Keratinocyte (primary cell): ENCODE measurements at regions not wholly inside any gene's neighbourhood (a gene's known extent, or its start where the extent isn't known, plus 50 kb on each side); places are given as distances from the start of the nearest gene placed in this dataset.

Experiments used
- DNase-seq: peaks from one replicate; pipeline ENCODE4 v3.0.0-alpha.2; 2011; ENCODE audit warnings: low read depth, missing footprints, low spot score
- FAIRE-seq: peaks from 2 replicates; lab custom pipeline; 2011; peaks lifted over from hg19 to GRCh38; lab: Jason Lieb, UNC
- H2AFZ ChIP-seq: 2 replicates; pipeline ENCODE4 v1.6.0; 2012; ENCODE audit warnings: low read length, control low read depth, inconsistent platforms; ENCODE audit not compliant: control insufficient read depth
- H3K27ac ChIP-seq: 2 replicates; pipeline ENCODE4 v1.5.1; 2011; ENCODE audit warnings: low read length; ENCODE audit not compliant: control insufficient read depth, insufficient read depth
- H3K27me3 ChIP-seq: 3 replicates; pipeline ENCODE4 v1.6.0; 2011; ENCODE audit warnings: low read length; ENCODE audit not compliant: control insufficient read depth, insufficient read depth; ENCODE audit errors: extremely low read depth
- H3K36me3 ChIP-seq, 2 experiments: 2 replicates in 1 of 2; 3 replicates in 1 of 2; pipeline ENCODE4 v1.5.1; 2011; ENCODE audit warnings: low read length in 2 of 2, mild to moderate bottlenecking in 1 of 2; ENCODE audit not compliant: control insufficient read depth in 2 of 2, insufficient read depth in 2 of 2; ENCODE audit errors: extremely low read depth in 1 of 2
- H3K4me1 ChIP-seq: 3 replicates; pipeline ENCODE4 v1.5.1; 2011; ENCODE audit warnings: low read length; ENCODE audit not compliant: control insufficient read depth, insufficient read depth; ENCODE audit errors: extremely low read depth
- H3K4me2 ChIP-seq: 3 replicates; pipeline ENCODE4 v1.6.0; 2011; ENCODE audit warnings: low read depth, low read length; ENCODE audit not compliant: control insufficient read depth, insufficient read depth; ENCODE audit errors: extremely low read depth
- H3K4me3 ChIP-seq, 3 experiments: fragments of 200-600 bp in 1 of 3; sonication (generic) in 1 of 3; 2 replicates in 2 of 3; 3 replicates in 1 of 3; pipeline ENCODE4 v1.5.1; 2011 to 2016; ENCODE audit warnings: low read length in 3 of 3, mild to moderate bottlenecking in 3 of 3, control low read depth in 2 of 3, inconsistent platforms in 1 of 3, low read depth in 1 of 3, mixed read lengths in 1 of 3, mixed run types in 1 of 3, moderate library complexity in 1 of 3; ENCODE audit not compliant: control insufficient read depth in 2 of 3, insufficient read depth in 2 of 3; ENCODE audit errors: extremely low read depth in 1 of 3
- H3K79me2 ChIP-seq: 2 replicates; pipeline ENCODE4 v1.6.0; 2012; ENCODE audit warnings: low read length; ENCODE audit not compliant: control insufficient read depth, insufficient read depth
- H3K9ac ChIP-seq: 3 replicates; pipeline ENCODE4 v1.6.0; 2011; ENCODE audit warnings: low read length; ENCODE audit not compliant: control insufficient read depth, insufficient read depth; ENCODE audit errors: extremely low read depth
- H3K9me1 ChIP-seq: 3 replicates; pipeline ENCODE4 v1.6.0; 2011; ENCODE audit warnings: low read length; ENCODE audit not compliant: control insufficient read depth, insufficient read depth; ENCODE audit errors: extremely low read depth
- H3K9me3 ChIP-seq: 2 replicates; pipeline ENCODE4 v1.5.1; 2012; ENCODE audit warnings: low read depth, low read length; ENCODE audit not compliant: control insufficient read depth
- H4K20me1 ChIP-seq: 3 replicates; pipeline ENCODE4 v1.6.0; 2011; ENCODE audit warnings: low read length; ENCODE audit not compliant: control insufficient read depth, insufficient read depth; ENCODE audit errors: extremely low read depth
- EZH2 ChIP-seq: IDR thresholded peaks from one replicate; pipeline ENCODE4 v1.6.1; 2012; ENCODE audit warnings: inconsistent platforms, mild to moderate bottlenecking, low read length, moderate library complexity
- dilution Hi-C: fragments of 300-500 bp; cut with MboI; formaldehyde crosslinking; loops from one replicate; pipeline ENCODE4 v1.7.0; 2020; ENCODE audit warnings: low sequenced_read_pairs; ENCODE audit not compliant: extremely low pct_ligation_motif_present
- TF ChIP-seq, protein P1 (sequence below), 3 experiments: IDR thresholded peaks in 1 of 3; conservative IDR thresholded peaks in 1 of 3; optimal IDR thresholded peaks in 1 of 3; 2 replicates in 2 of 3; 3 replicates in 1 of 3; pipeline versions ENCODE3 to v1.5.1; 2011; ENCODE audit warnings: low read length in 3 of 3, mild to moderate bottlenecking in 3 of 3, moderate library complexity in 2 of 3, control low read depth in 1 of 3, inconsistent platforms in 1 of 3; ENCODE audit not compliant: insufficient read depth in 2 of 3; ENCODE audit errors: extremely low read depth in 1 of 3

DNA sequence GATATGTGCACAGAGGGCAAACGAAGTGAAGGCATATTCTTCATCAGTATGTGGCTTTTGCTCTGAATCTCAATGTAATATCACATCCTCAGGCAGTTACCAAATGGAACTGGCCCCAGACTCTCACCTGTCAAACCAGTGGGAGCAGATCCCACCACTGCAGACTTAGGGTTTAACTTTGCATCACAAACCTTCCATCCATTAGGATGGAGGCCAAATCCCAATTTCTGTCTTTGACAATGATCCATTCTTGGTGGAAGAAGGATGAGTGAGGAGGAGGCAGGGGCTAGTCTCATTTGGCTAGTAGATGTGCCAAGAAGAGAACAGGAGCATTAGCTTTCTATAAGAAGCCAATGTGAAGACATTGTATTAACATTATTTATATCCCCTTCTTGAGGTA is 413.5 kb upstream of the SPRY2 start:
- Histone ChIP-seq H3K9ac (no peak overlapping the region), H3K27me3 (no peaks in the 10 kb centered on the region), H4K20me1 (no peaks in the 10 kb centered on the region), H3K4me3 (no peak overlapping the region), H3K27ac (no peak overlapping the region), H2AFZ (no peak overlapping the region), H3K36me3 (no peaks in the 10 kb centered on the region), H3K4me1 (no peaks in the 10 kb centered on the region), H3K9me3 (no peaks in the 10 kb centered on the region), H3K4me2 (no peak overlapping the region), H3K79me2 (no peaks in the 10 kb centered on the region), H3K9me1 (no peaks in the 10 kb centered on the region)
- TF ChIP-seq, protein P1, sequence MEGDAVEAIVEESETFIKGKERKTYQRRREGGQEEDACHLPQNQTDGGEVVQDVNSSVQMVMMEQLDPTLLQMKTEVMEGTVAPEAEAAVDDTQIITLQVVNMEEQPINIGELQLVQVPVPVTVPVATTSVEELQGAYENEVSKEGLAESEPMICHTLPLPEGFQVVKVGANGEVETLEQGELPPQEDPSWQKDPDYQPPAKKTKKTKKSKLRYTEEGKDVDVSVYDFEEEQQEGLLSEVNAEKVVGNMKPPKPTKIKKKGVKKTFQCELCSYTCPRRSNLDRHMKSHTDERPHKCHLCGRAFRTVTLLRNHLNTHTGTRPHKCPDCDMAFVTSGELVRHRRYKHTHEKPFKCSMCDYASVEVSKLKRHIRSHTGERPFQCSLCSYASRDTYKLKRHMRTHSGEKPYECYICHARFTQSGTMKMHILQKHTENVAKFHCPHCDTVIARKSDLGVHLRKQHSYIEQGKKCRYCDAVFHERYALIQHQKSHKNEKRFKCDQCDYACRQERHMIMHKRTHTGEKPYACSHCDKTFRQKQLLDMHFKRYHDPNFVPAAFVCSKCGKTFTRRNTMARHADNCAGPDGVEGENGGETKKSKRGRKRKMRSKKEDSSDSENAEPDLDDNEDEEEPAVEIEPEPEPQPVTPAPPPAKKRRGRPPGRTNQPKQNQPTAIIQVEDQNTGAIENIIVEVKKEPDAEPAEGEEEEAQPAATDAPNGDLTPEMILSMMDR (optimal IDR thresholded peaks at IDR 0.05 in 1 of 3, IDR thresholded peaks at IDR 0.05 in 1 of 3, conservative IDR thresholded peaks at IDR 0.05 in 1 of 3; ENCODE audit: extremely low read depth in 1 of 3, insufficient read depth in 2 of 3, low read length in 3 of 3): no peak
- TF ChIP-seq EZH2: no peak
- no peak for DNase-seq
- dilution Hi-C loops: no loop called here
- no peak for FAIRE-seq

DNA sequence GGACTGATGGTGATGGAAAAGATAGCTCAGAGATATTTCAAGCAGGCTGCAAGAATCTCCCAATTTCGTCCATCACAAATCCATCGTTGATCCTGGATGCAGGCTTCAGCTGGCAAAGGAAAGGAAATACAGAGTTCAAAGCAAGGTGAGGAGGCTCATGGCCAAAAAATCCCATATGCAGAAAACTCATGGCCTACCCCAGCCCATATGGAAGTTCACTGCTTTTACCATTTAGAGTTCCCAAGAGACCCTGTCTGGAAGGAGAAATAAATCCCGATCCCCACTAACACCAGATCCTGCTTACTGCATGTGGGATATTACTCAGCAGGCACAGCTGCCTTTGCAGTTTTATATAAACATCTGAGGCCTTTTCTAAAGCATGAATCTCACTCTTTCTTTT is 412.9 kb upstream of the SPRY2 start:
- Histone ChIP-seq H3K9me3 (no peaks in the 10 kb centered on the region), H3K9me1 (no peaks in the 10 kb centered on the region), H3K27ac (no peak overlapping the region), H3K27me3 (no peaks in the 10 kb centered on the region), H3K4me3 (no peak overlapping the region), H3K79me2 (no peaks in the 10 kb centered on the region), H3K4me1 (no peaks in the 10 kb centered on the region), H3K9ac (no peak overlapping the region), H3K36me3 (no peaks in the 10 kb centered on the region), H2AFZ (no peak overlapping the region), H3K4me2 (no peak overlapping the region), H4K20me1 (no peaks in the 10 kb centered on the region)
- dilution Hi-C loops: no loop called here
- FAIRE-seq (no peak), DNase-seq (no peak)
- TF ChIP-seq, protein P1 (optimal IDR thresholded peaks at IDR 0.05 in 1 of 3, IDR thresholded peaks at IDR 0.05 in 1 of 3, conservative IDR thresholded peaks at IDR 0.05 in 1 of 3; ENCODE audit: extremely low read depth in 1 of 3, insufficient read depth in 2 of 3, low read length in 3 of 3): no peak
- TF ChIP-seq EZH2: no peak
